ENCODE measurements at regions not wholly inside any gene's neighbourhood (a gene's known extent, or its start where the extent isn't known, plus 50 kb on each side); places are given as distances from the start of the nearest gene placed in this dataset.

GRCh38 chr5:66423484-66423883, 172.7 kb upstream of the MAST4 start:
- TF ChIP-seq CTCF (IDR thresholded peaks at IDR 0.05; ENCODE audit: low read depth, low read length) (no peak), POLR2A (IDR thresholded peaks at IDR 0.05; ENCODE audit: extremely low read depth, insufficient read length) (no peak)

All from NB4 (cell line).